ENCODE measurements at regions not wholly inside any gene's neighbourhood (a gene's known extent, or its start where the extent isn't known, plus 50 kb on each side); places are given as distances from the start of the nearest gene placed in this dataset.

DNA sequence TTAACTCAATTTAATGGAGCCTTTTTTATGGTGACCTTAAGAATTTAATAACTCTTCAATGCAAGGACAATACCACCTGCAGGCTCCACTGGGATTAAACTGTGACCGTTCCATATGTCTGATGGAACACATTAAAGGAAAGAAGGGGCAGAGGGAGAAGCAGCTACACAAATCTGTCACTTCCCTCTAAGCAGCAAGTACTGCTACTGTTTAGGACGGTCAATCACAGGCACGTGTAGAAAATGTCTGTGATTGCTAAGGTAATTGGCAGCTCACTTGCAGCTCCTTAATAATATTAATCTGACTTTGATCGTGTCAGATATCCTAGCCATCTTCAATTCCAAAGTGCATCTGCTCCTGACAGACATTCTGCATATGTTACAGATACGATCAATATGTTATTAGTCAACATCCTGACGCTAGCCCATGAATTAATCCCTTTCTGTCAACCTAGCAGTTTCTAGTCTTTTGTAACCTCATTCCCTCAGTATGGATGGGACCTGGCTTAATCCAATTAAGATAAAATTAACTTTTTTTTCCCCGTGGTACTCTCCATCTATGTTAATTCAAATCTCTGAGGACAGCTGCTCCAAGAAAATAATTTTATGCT, 1012.4 kb downstream of the AMY1C start:
- Mint-ChIP-seq H3K9me3 (peaks cover 0 to 40% (median 17%) of the 10 kb centered on the region in 6 donors), H3K4me1 (no peaks in the 10 kb centered on the region), H3K27ac (no peak overlapping the region), H3K4me3 (no peak overlapping the region), H3K27me3 (ENCODE audit: low read depth in 3 of 3) (peaks cover 0 to 2% (median 0%) of the 10 kb centered on the region in 3 donors), H3K36me3 (no peaks in the 10 kb centered on the region)
- no peak for DNase-seq

DNA sequence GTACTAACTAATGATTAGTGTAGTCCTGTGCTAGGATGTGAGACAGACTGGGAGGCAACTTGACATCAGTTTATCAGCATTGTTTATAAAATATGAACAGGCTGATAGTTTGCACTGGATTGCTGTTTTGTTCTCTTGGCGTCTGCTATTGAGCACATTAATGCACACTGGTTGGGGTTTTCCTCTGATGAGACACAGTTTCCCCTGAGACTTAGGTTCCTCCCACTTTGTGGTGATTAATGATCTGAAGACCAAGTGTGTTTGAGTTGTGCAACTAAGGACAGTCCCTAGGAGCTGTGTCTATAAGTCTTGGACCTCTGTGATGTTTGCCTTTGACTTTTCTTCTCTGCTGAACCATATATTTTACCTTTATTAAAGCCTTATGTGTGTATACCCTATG, 1015.4 kb downstream of the AMY1C start:
- H3K27me3 Mint-ChIP-seq (ENCODE audit: low read depth in 3 of 3), result peaks cover 0 to 2% (median 0%) of the 10 kb centered on the region in 3 donors
- no peaks in the 10 kb centered on the region for H3K36me3 Mint-ChIP-seq
- H3K9me3 Mint-ChIP-seq, result peaks cover 0 to 27% (median 14%) of the 10 kb centered on the region in 6 donors
- H3K4me3 Mint-ChIP-seq, result no peak overlapping the region
- H3K27ac Mint-ChIP-seq, result no peak overlapping the region
- H3K4me1 Mint-ChIP-seq, result no peaks in the 10 kb centered on the region
- no peak for DNase-seq

DNA sequence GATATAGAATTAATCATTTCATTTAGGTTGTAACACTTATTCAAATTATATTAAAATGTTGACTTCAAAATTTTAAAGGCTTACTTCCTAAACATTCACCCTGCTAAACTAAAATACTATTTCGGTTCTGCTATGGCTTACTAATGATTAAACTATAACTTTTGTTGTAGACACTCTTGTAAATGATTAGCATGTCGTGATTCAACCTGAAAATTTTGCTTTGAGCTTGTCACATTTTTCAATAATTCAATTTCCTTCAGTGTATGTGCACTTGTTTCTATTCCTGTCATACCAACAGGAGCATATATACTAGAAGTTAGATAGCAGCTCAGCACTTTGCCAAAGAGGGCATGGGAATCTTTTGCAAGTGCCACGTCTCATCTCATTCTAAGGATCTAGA, 1018.8 kb downstream of the AMY1C start:
- peaks cover 0 to 2% (median 0%) of the 10 kb centered on the region in 3 donors for H3K27me3 Mint-ChIP-seq (ENCODE audit: low read depth in 3 of 3)
- H3K27ac Mint-ChIP-seq, result no peak overlapping the region
- H3K9me3 Mint-ChIP-seq, result peaks cover 0 to 23% (median 11%) of the 10 kb centered on the region in 6 donors
- H3K4me3 Mint-ChIP-seq, result no peak overlapping the region
- no peaks in the 10 kb centered on the region for H3K4me1 Mint-ChIP-seq
- DNase-seq, result no peak
- no peaks in the 10 kb centered on the region for H3K36me3 Mint-ChIP-seq

DNA sequence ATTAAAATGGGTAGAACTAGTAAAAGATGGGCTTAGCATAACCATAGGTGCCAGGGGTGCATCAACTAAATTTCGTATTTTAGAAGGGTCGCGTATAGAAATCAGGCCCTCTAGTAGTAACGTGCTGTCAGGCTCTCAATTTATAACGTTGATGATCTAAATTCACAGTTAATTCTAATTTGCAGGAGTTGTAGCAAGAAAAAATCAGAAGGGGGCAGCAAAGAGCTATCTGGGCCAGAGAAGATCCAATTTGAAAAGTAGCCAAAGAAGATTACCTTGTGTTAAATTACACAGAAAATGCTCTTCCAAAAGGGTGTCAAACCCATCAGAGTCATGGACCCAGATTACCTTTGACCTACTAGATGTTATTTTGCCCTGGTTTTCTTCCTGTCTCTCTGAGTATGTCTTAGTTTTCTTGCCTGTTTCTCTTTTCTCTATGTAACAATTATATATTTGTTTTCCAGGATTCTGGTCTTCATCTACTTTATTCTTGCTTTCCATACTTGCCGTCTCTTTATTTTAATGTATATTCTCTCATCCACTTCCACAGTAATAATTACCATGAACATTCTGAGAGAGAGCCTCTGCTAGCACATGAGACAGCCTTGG, 1030.9 kb downstream of the AMY1C start:
- Mint-ChIP-seq H3K27me3 (ENCODE audit: low read depth in 3 of 3) (no peaks in the 10 kb centered on the region), H3K36me3 (no peaks in the 10 kb centered on the region), H3K27ac (no peak overlapping the region), H3K9me3 (peaks cover 2 to 27% (median 14%) of the 10 kb centered on the region in 6 donors), H3K4me3 (no peak overlapping the region), H3K4me1 (no peaks in the 10 kb centered on the region)
- no peak for DNase-seq

DNA sequence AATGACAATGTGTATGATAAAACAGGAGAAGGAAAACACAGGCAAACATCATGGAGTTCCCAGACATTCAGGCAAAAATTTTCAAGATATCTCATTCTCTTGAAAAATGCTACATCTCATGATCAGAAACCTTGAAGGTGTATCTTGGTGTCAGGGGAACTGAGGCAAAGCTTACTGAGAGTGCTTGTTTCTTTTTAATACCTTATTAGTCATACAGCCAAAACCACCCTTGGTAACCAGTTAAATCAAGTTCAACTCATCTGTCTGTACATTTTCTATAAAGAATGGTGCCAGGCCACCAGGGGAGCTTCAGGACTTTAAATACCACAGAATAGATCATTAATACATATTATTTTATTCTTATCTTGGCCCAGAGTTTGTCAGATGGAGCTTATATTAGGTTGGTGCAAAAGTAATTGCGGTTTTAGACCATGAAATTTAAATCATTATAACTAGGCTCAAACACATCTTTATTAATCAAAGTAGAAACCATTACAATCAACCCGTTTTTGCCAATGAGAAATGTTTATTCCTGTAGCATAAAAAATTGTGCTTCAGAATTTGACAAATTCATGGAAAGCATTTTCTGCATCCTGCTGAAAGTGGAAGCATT, 1036.0 kb downstream of the AMY1C start:
- Mint-ChIP-seq H3K27me3 (ENCODE audit: low read depth in 3 of 3) (no peaks in the 10 kb centered on the region), H3K36me3 (no peaks in the 10 kb centered on the region), H3K4me3 (no peak overlapping the region), H3K9me3 (peaks cover 1 to 30% (median 12%) of the 10 kb centered on the region in 6 donors), H3K4me1 (no peaks in the 10 kb centered on the region), H3K27ac (no peak overlapping the region)
- DNase-seq, result no peak

DNA sequence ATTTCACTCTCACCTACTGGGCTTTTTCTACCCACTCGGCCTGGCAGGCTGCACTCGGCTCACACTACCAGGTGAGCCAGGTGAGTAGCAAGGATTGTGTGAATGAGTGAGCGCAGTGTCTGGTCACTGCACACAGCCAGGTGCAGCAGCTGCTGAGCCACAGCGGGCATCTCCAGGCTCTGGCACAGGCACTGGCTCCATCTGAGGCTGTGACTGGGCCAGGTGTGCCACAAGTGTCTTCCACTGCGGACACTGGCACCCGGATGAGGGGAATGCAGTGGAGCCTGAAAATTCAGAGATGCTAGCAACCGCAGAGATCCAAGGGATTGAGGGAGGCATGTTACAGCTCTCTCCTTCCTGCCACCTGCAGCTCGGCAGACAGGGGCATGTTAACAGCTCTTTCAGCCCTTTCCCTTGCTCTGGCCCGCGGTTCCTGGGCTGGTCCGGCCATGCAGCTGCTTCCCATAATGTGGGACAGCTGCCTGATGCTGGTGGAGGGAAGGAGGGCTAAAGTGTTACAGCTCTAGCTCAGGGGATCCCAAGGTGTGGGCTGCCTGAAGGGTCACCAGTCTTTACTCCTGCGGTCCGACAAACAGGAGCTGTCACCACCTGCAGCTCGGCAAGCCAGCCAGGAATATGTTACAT, 1038.3 kb downstream of the AMY1C start:
- no peaks in the 10 kb centered on the region for H3K4me1 Mint-ChIP-seq
- no peak overlapping the region for H3K4me3 Mint-ChIP-seq
- H3K36me3 Mint-ChIP-seq, result no peaks in the 10 kb centered on the region
- peaks cover 1 to 41% (median 17%) of the 10 kb centered on the region in 6 donors for H3K9me3 Mint-ChIP-seq
- no peak overlapping the region for H3K27ac Mint-ChIP-seq
- no peak for DNase-seq
- no peaks in the 10 kb centered on the region for H3K27me3 Mint-ChIP-seq (ENCODE audit: low read depth in 3 of 3)

DNA sequence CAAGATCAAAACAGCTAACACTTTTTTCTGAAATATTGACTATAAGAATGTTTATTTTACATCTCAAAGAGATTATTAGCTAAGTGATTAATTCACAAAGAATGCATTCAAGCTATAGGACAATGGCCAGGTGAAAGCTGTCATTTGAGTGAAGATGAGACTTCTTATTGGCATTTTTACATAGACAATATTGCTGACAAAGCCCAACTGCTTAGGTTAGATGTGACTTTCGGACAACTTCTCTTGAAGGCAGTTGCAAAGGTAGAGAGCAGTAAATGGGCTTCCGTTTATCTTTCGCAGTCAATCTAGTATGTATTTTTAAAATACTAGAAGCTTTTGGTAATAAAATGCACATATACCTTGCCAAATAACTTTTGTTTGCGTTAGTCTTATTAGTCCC, 1041.3 kb downstream of the AMY1C start:
- DNase-seq, result no peak
- Mint-ChIP-seq H3K4me1 (no peaks in the 10 kb centered on the region), H3K27ac (no peak overlapping the region)

DNA sequence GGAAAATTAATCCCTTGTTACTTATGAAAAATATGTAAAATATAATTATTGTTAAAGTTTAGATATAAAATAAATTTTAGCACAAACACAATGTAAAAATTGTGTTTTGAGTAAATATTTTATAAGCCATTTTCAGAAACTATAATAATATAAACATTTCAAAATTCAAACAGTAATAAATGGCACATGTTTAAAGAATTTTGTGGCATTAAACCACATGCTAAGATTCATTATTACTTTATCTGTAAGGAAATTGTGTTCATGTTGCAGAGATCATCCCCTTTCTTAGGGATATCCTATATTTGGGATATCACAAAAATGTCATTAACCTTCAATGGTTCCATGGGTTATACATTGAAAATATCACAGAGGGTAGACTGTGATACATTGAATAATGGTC, 1044.3 kb downstream of the AMY1C start:
- H3K27ac Mint-ChIP-seq, result no peak overlapping the region
- no peaks in the 10 kb centered on the region for H3K4me1 Mint-ChIP-seq
- no peaks in the 10 kb centered on the region for H3K27me3 Mint-ChIP-seq (ENCODE audit: low read depth in 3 of 3)
- DNase-seq, result no peak
- peaks cover 5 to 52% (median 20%) of the 10 kb centered on the region in 6 donors for H3K9me3 Mint-ChIP-seq
- no peaks in the 10 kb centered on the region for H3K36me3 Mint-ChIP-seq
- H3K4me3 Mint-ChIP-seq, result no peak overlapping the region

More for the DNA sequence above, 1041.3 kb downstream of the AMY1C start:
- peaks cover 1 to 35% (median 11%) of the 10 kb centered on the region in 6 donors for H3K9me3 Mint-ChIP-seq
- no peaks in the 10 kb centered on the region for H3K36me3 Mint-ChIP-seq
- no peaks in the 10 kb centered on the region for H3K27me3 Mint-ChIP-seq (ENCODE audit: low read depth in 3 of 3)
- no peak overlapping the region for H3K4me3 Mint-ChIP-seq

DNA sequence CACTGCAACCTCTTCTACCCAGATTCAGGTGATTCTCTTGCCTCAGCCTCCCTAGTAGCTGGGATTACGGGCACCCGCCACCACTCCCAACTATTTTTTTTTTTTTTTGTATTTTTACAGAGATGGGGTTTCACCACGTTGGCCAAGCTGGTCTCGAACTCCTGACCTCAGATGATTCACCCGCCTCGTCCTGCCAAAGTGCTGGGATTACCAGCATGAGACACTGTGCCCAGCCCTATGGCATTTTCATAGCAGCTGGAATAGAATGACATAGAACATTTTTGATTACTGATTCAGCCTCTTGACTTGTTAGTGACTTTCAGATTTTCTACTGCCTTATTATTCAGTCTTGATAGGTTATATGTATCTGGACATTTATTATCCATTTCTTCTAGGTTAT, 1046.2 kb downstream of the AMY1C start:
- no peak for DNase-seq
- Mint-ChIP-seq H3K36me3 (no peaks in the 10 kb centered on the region), H3K4me3 (no peak overlapping the region), H3K27ac (no peak overlapping the region), H3K9me3 (peaks cover 5 to 42% (median 28%) of the 10 kb centered on the region in 6 donors), H3K27me3 (ENCODE audit: low read depth in 3 of 3) (no peaks in the 10 kb centered on the region), H3K4me1 (no peaks in the 10 kb centered on the region)

DNA sequence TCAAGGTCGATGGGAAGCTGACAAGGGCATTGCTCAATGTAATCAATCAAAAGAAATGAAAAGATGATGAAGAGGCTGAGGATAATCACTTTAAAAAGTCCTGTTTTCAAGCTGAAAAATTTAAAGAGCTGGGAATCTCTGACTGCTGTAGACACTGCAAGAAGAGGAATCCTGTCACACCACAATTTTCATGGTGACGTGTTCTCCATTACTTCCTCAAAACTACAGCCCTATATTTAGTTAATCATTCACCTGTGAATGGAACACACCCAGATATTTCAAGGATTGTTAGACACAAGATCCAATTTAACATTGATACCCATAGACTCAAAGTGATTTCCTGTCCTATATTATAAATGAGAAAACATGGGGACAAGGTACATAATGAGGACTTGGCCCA, 1048.3 kb downstream of the AMY1C start:
- Mint-ChIP-seq H3K4me3 (no peak overlapping the region), H3K36me3 (no peaks in the 10 kb centered on the region), H3K9me3 (peaks cover 5 to 38% (median 23%) of the 10 kb centered on the region in 6 donors), H3K4me1 (no peaks in the 10 kb centered on the region), H3K27ac (no peak overlapping the region), H3K27me3 (ENCODE audit: low read depth in 3 of 3) (no peaks in the 10 kb centered on the region)
- no peak for DNase-seq

DNA sequence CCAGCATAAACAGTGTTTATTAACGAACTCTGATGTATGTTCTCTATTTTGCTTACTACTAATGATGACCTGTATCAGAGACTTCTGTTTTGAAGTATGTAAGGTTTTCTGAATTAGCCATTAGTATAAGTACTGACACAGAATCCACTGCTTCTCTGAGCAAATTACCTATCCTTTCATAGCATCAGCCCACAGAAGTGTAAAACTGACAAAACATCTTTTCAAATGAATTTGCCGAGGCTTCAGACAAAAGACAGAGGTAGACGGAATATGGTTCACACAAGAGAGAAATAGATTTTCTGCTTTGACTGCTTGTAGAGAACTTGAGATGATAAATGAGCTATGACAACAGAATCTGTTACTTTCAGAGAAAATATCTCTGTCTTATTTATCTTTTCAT, 1051.6 kb downstream of the AMY1C start:
- Mint-ChIP-seq H3K27ac (no peak overlapping the region), H3K36me3 (no peaks in the 10 kb centered on the region), H3K27me3 (ENCODE audit: low read depth in 3 of 3) (no peaks in the 10 kb centered on the region), H3K9me3 (peaks cover 5 to 31% (median 23%) of the 10 kb centered on the region in 6 donors), H3K4me1 (no peaks in the 10 kb centered on the region), H3K4me3 (no peak overlapping the region)
- no peak for DNase-seq

DNA sequence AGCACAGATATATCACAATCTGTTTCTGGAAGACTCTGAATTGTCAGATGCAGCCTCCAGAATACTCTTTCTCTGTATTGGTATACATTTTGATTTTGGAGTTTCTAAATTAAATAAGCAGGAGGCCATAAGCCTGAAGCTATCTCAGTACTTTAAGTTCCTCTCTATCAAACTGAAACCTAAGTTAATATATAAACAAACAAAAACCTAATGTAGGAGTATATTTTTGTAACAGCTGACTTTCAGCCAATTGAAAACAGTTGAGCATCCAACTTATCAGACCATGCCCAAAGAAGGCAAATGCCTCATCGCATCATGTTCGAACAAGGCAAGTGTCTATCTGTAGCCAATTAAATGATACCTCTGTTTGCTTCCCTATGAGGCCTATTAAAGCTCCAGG, 1054.4 kb downstream of the AMY1C start:
- Mint-ChIP-seq H3K36me3 (no peaks in the 10 kb centered on the region), H3K4me3 (no peak overlapping the region), H3K4me1 (no peaks in the 10 kb centered on the region), H3K27ac (no peak overlapping the region), H3K9me3 (peaks cover 0 to 12% (median 8%) of the 10 kb centered on the region in 6 donors), H3K27me3 (ENCODE audit: low read depth in 3 of 3) (no peaks in the 10 kb centered on the region)
- no peak for DNase-seq

DNA sequence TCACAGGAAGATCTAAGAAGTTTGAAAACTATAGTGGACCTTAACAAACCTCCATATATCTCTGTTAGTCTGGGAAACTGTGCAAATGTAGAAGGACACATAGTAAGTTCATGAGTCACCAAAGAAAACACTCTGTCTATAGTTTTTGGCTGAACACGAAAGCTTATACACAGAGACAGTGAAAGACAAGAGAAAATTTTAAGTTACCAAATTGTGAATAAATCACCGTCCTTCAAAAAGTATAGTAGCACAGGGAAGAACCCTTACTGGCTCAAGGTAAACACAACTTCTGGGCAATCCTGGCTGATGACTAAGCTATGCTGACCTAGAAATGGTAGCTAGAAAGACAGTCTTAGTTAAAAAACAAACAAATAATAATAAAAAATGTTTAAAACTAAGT, 1057.9 kb downstream of the AMY1C start:
- Mint-ChIP-seq H3K9me3 (peaks cover 6 to 32% (median 16%) of the 10 kb centered on the region in 6 donors), H3K27me3 (ENCODE audit: low read depth in 3 of 3) (no peaks in the 10 kb centered on the region), H3K27ac (no peak overlapping the region), H3K4me1 (no peaks in the 10 kb centered on the region), H3K36me3 (no peaks in the 10 kb centered on the region), H3K4me3 (no peak overlapping the region)
- DNase-seq, result no peak

DNA sequence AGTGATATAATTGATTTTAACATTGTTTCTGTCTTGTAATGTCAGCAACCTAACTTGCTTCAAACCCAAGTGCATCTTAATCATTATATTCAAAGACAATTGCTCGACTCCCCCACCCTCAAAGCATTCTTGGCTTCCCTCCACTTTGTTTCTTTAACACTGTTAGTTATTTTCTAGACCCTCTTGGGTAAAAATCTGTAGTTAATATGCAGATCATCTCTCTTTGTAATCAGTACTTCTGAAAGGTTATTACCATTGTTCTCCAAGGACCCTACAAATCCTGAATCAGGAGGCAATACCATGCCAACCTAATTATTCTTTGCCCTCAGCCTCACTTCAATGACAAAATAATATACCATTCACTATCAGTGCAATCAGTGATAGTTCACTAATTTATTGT, 1075.7 kb downstream of the AMY1C start:
- no peak overlapping the region for H3K4me3 Mint-ChIP-seq
- no peaks in the 10 kb centered on the region for H3K27me3 Mint-ChIP-seq (ENCODE audit: low read depth in 3 of 3)
- H3K4me1 Mint-ChIP-seq, result no peaks in the 10 kb centered on the region
- DNase-seq, result no peak
- H3K36me3 Mint-ChIP-seq, result no peaks in the 10 kb centered on the region
- H3K9me3 Mint-ChIP-seq, result peaks cover 8 to 34% (median 23%) of the 10 kb centered on the region in 6 donors
- H3K27ac Mint-ChIP-seq, result no peak overlapping the region

All from immature natural killer cell (primary cell).